NK-92 (cell line): ENCODE measurements at regions not wholly inside any gene's neighbourhood (a gene's known extent, or its start where the extent isn't known, plus 50 kb on each side); places are given as distances from the start of the nearest gene placed in this dataset.

Experiments used
- DNase-seq: peaks from one replicate; lab custom pipeline; 2025; ENCODE audit not compliant: unreplicated experiment; lab: John Stamatoyannopoulos, UW

- DNase-seq: no peak
Measured at GRCh38 chr1:209400351-209401220, 182.9 kb upstream of the CAMK1G start.

GRCh38 chr1:209402697-209403096 lies 180.8 kb upstream of the CAMK1G start:
- no peak for DNase-seq

- DNase-seq: no peak
Measured at GRCh38 chr1:209403921-209404320, 179.6 kb upstream of the CAMK1G start.

GRCh38 chr1:209404577-209404976 lies 178.9 kb upstream of the CAMK1G start:
- no peak for DNase-seq

- DNase-seq: no peak
Measured at GRCh38 chr1:209405183-209405814, 178.2 kb upstream of the CAMK1G start.

- DNase-seq: no peak
Measured at GRCh38 chr1:209406168-209406567, 177.3 kb upstream of the CAMK1G start.

- DNase-seq: no peak
Measured at GRCh38 chr1:209406595-209406994, 176.9 kb upstream of the CAMK1G start.

- no peak for DNase-seq
Measured at GRCh38 chr1:209409780-209410179, 173.7 kb upstream of the CAMK1G start.

GRCh38 chr1:209411491-209411929 lies 172.0 kb upstream of the CAMK1G start:
- DNase-seq: no peak

GRCh38 chr1:209412036-209412435 lies 171.5 kb upstream of the CAMK1G start:
- no peak for DNase-seq

- DNase-seq: no peak
Measured at GRCh38 chr1:209412566-209412965, 170.9 kb upstream of the CAMK1G start.

- DNase-seq: no peak
Measured at GRCh38 chr1:209413062-209413461, 170.5 kb upstream of the CAMK1G start.

- no peak for DNase-seq
Measured at GRCh38 chr1:209414803-209415329, 168.6 kb upstream of the CAMK1G start.

- DNase-seq: no peak
Measured at GRCh38 chr1:209416039-209416438, 167.5 kb upstream of the CAMK1G start.

- no peak for DNase-seq
Measured at GRCh38 chr1:209416716-209417115, 166.8 kb upstream of the CAMK1G start.

- DNase-seq: no peak
Measured at GRCh38 chr1:209417761-209418160, 165.8 kb upstream of the CAMK1G start.

- DNase-seq: no peak
Measured at GRCh38 chr1:209420276-209420675, 163.2 kb upstream of the CAMK1G start.

GRCh38 chr1:209421186-209421585 lies 162.3 kb upstream of the CAMK1G start:
- no peak for DNase-seq

GRCh38 chr1:209421978-209422680 lies 161.4 kb upstream of the CAMK1G start:
- DNase-seq: no peak

GRCh38 chr1:209425959-209426358 lies 157.6 kb upstream of the CAMK1G start:
- DNase-seq: no peak

GRCh38 chr1:209427277-209427676 lies 156.2 kb upstream of the CAMK1G start:
- no peak for DNase-seq

GRCh38 chr1:209427811-209428210 lies 155.7 kb upstream of the CAMK1G start:
- no peak for DNase-seq
